Peyer's patch (tissue), 4 donors: ENCODE measurements at regions not wholly inside any gene's neighbourhood (a gene's known extent, or its start where the extent isn't known, plus 50 kb on each side); places are given as distances from the start of the nearest gene placed in this dataset.

Experiments
- POLR2A ChIP-seq, 2 donors: fragments of 450-650 bp; IDR thresholded peaks; one replicate each; pipeline ENCODE4 v1.5.1; 2017; ENCODE audit warnings: antibody characterized with exemption in 2 of 2, mild to moderate bottlenecking in 2 of 2, moderate library complexity in 2 of 2
- TF ChIP-seq, protein P1 (sequence below), 6 experiments: fragments of 450-650 bp in 4 of 6; fragments of 200-600 bp in 2 of 6; sonication (generic) in 1 of 6; IDR thresholded peaks; one replicate each; pipeline ENCODE4 v1.5.1; 2017 to 2019; ENCODE audit warnings: antibody characterized with exemption in 6 of 6, mild to moderate bottlenecking in 3 of 6, moderate library complexity in 1 of 6

- TF ChIP-seq, protein P1, sequence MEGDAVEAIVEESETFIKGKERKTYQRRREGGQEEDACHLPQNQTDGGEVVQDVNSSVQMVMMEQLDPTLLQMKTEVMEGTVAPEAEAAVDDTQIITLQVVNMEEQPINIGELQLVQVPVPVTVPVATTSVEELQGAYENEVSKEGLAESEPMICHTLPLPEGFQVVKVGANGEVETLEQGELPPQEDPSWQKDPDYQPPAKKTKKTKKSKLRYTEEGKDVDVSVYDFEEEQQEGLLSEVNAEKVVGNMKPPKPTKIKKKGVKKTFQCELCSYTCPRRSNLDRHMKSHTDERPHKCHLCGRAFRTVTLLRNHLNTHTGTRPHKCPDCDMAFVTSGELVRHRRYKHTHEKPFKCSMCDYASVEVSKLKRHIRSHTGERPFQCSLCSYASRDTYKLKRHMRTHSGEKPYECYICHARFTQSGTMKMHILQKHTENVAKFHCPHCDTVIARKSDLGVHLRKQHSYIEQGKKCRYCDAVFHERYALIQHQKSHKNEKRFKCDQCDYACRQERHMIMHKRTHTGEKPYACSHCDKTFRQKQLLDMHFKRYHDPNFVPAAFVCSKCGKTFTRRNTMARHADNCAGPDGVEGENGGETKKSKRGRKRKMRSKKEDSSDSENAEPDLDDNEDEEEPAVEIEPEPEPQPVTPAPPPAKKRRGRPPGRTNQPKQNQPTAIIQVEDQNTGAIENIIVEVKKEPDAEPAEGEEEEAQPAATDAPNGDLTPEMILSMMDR (IDR thresholded peaks at IDR 0.05), result no peak
- TF ChIP-seq POLR2A (IDR thresholded peaks at IDR 0.05), result no peak
These were observed 2753.0 kb downstream of the PCDH9 start for GRCh38 chr13:64477146-64477545.
